ENCODE measurements at regions not wholly inside any gene's neighbourhood (a gene's known extent, or its start where the extent isn't known, plus 50 kb on each side); places are given as distances from the start of the nearest gene placed in this dataset.

- Histone ChIP-seq H3K27ac (ENCODE audit: low read depth, low read length, poor library complexity, severe bottlenecking) (no peak overlapping the region), H3K27me3 (replicated peaks; ENCODE audit: insufficient read depth, low read depth, low read length, poor library complexity) (no peaks in the 10 kb centered on the region), H3K4me3 (ENCODE audit: low read depth, low read length, poor library complexity, severe bottlenecking) (peak overlapping the region; percentile 13), H3K36me3 (ENCODE audit: insufficient read depth, low read length, poor library complexity, severe bottlenecking) (no peaks in the 10 kb centered on the region), H3K9me3 (ENCODE audit: low read depth, low read length, poor library complexity, severe bottlenecking) (no peaks in the 10 kb centered on the region), H3K4me1 (ENCODE audit: insufficient read depth, low read length, poor library complexity, severe bottlenecking) (peaks cover 13% of the 10 kb centered on the region)
- CTCF ChIA-PET, result no interaction called here
- peak; percentile 18 for DNase-seq (ENCODE audit: low spot score)
- intact Hi-C loops (cut with micrococcal nuclease; ENCODE audit: unreplicated experiment), result no loop called here
- TF ChIP-seq EZH2 (IDR thresholded peaks at IDR 0.05; ENCODE audit: borderline replicate concordance, low read depth, low read length, poor library complexity, severe bottlenecking) (no peak), CTCF (conservative IDR thresholded peaks at IDR 0.05; ENCODE audit: low read depth, low read length) (no peak)
- no TSS peak for BruUV-seq (replicated peaks)
- POLR2A ChIA-PET (ENCODE audit: low non-redundant PET), result no interaction called here
These were observed 174.1 kb upstream of the RTL1 start for GRCh38 chr14:101077481-101078074.

DNA sequence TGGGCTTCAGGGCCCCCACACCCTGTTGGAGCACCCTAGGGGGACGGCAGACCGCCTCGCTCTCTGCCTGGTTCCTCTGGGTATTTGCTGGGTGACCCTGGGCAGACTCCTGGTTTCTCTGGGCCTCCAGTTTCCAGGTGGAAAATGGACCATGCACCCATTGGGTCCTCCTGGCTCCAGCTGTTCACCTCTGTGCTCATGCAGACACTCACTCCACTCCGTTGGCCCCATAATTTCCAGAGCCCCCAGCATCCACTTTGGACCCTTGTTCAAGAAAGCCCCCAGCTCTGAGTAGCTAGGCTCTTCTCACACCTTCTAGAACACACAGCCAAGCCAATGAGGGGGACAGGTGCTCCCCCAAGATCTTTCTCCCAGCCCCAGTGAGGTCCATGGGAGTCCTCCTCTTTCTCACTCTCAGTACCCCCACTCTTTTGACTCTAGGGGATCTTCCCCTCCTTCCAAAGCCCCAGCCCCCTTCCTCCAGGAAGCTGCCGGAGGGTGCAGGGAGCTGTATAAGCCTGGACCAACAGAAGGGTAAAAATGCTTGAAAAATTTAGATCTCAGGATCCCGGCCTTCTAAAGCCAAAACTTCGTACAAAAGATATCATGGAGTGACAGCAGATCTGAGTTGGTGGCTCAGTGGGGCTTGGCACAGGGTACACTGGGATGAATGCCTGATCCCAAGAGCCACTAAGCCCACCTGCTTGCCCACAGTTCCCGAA is 174.8 kb upstream of the RTL1 start:
- ChIA-PET POLR2A (ENCODE audit: low non-redundant PET) (no interaction called here), CTCF (no interaction called here)
- Histone ChIP-seq H3K4me1 (ENCODE audit: insufficient read depth, low read length, poor library complexity, severe bottlenecking) (peaks cover 6% of the 10 kb centered on the region), H3K27me3 (replicated peaks; ENCODE audit: insufficient read depth, low read depth, low read length, poor library complexity) (no peaks in the 10 kb centered on the region), H3K4me3 (ENCODE audit: low read depth, low read length, poor library complexity, severe bottlenecking) (no peak overlapping the region), H3K27ac (ENCODE audit: low read depth, low read length, poor library complexity, severe bottlenecking) (no peak overlapping the region), H3K9me3 (ENCODE audit: low read depth, low read length, poor library complexity, severe bottlenecking) (no peaks in the 10 kb centered on the region), H3K36me3 (ENCODE audit: insufficient read depth, low read length, poor library complexity, severe bottlenecking) (no peaks in the 10 kb centered on the region)
- BruUV-seq (replicated peaks), result no TSS peak
- no peak for DNase-seq (ENCODE audit: low spot score)
- intact Hi-C loops (cut with micrococcal nuclease; ENCODE audit: unreplicated experiment), result no loop called here
- no peak for TF ChIP-seq EZH2 (IDR thresholded peaks at IDR 0.05; ENCODE audit: borderline replicate concordance, low read depth, low read length, poor library complexity, severe bottlenecking)
- TF ChIP-seq CTCF (conservative IDR thresholded peaks at IDR 0.05; ENCODE audit: low read depth, low read length), result no peak

DNA sequence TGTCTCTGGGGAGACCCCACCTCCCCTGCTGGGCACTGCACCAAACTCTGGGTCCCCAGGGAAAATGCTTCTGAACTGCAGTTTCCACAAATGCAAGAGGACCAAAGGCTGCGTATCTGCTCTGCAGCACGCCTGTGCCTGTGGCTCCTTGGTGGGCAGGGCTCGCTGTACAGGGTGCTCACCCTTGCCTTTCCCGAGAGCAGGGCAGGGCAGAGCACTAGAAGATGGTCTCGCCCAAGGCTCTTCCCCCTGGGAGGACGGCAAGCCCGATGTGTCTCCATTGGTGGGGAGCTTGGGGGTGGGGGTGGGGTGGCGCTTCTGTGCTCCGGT is 175.3 kb upstream of the RTL1 start:
- DNase-seq (ENCODE audit: low spot score), result no peak
- intact Hi-C loops (cut with micrococcal nuclease; ENCODE audit: unreplicated experiment), result no loop called here
- H3K36me3 ChIP-seq (ENCODE audit: insufficient read depth, low read length, poor library complexity, severe bottlenecking), result no peaks in the 10 kb centered on the region
- no peaks in the 10 kb centered on the region for H3K27me3 ChIP-seq (replicated peaks; ENCODE audit: insufficient read depth, low read depth, low read length, poor library complexity)
- CTCF ChIA-PET, result no interaction called here
- TF ChIP-seq CTCF (conservative IDR thresholded peaks at IDR 0.05; ENCODE audit: low read depth, low read length) (no peak), EZH2 (IDR thresholded peaks at IDR 0.05; ENCODE audit: borderline replicate concordance, low read depth, low read length, poor library complexity, severe bottlenecking) (no peak)
- peaks cover 4% of the 10 kb centered on the region for H3K4me1 ChIP-seq (ENCODE audit: insufficient read depth, low read length, poor library complexity, severe bottlenecking)
- H3K27ac ChIP-seq (ENCODE audit: low read depth, low read length, poor library complexity, severe bottlenecking), result no peak overlapping the region
- H3K4me3 ChIP-seq (ENCODE audit: low read depth, low read length, poor library complexity, severe bottlenecking), result no peak overlapping the region
- POLR2A ChIA-PET (ENCODE audit: low non-redundant PET), result no interaction called here
- no peaks in the 10 kb centered on the region for H3K9me3 ChIP-seq (ENCODE audit: low read depth, low read length, poor library complexity, severe bottlenecking)
- BruUV-seq (replicated peaks), result no TSS peak

All from A673 (cell line).